GM18907 (cell line): ENCODE measurements at regions not wholly inside any gene's neighbourhood (a gene's known extent, or its start where the extent isn't known, plus 50 kb on each side); places are given as distances from the start of the nearest gene placed in this dataset.

Experiments
- ATAC-seq: cut with Tn5 transposase; IDR thresholded peaks from one replicate; pipeline ENCODE4 v1.9.1; 2021; ENCODE audit warnings: mild to moderate bottlenecking, moderate library complexity; ENCODE audit not compliant: unreplicated experiment

DNA sequence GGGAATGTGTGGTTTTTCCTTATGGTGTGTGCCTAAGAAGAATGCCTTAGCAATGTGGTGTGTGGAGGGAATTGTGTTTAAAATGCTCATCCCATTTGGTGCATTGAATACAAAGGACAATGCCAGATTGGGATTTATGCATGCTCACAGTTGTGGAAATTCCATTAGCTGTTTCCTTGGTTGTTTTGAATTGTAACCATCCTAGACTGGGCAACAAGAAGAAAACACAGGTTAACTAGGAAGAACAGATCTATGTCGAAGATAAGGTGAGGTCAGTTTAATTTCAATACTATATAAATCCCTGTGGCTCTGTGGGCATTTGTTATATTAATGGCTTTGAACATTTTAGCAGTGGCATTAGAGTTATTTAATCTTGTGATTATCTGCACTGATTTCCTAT is 266.8 kb downstream of the MAT2B start:
- no peak for ATAC-seq

DNA sequence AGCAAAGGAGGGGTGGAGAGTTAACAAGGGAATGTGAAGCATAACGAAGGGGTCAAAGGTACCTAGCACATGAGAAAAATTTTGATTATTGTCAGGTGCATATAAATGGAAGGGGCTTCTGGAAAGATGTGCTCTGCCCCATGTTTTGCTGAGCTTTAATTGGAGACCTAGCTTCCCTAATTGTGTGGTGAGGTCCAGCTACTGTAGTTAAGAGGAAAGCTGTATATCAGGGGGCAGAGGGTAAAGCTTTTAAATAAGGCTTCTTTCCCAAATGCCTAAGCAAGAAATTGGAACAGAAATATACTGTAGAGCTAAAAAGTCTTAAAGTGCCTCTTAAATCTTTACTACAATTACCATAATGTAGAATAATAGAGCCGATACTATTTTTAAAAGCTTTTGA is 267.2 kb downstream of the MAT2B start:
- no peak for ATAC-seq

DNA sequence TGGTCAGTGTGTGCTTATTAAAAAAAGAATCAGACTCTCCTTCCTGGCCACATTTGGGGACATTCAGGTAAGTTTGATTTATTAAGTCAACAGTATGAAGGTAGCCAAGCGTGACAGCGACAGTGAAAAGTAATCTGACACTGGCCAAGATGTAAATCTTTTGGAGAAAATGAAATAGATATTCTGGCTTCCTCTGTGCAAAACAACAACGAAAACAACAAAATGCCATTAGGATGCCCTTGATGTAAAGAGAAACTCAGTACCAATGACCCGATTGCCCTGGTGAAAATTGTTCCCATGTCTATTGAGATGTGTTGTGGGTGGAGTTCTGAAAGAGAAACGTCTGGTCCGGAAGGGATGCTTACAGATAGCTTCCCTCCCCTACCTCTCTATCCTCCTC is 267.8 kb downstream of the MAT2B start:
- no peak for ATAC-seq

DNA sequence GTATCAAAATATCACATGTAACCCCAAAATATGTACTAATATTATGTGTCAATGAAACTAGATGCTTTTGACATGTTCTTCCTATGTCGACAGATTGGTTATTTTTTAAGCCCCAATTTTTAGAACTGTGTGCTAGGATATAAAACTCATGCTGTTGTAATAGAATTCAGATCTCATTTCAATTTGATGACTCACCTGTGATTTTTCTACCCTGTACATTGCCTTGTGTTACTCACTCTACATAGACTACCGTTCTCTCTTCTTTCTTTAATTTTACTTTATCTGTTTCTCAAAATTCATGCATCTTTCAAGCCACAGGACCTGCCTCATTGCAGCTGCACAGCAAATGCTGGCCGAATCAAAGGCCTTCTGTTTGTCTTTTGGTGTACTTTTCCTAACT is 284.5 kb downstream of the MAT2B start:
- ATAC-seq: no peak

DNA sequence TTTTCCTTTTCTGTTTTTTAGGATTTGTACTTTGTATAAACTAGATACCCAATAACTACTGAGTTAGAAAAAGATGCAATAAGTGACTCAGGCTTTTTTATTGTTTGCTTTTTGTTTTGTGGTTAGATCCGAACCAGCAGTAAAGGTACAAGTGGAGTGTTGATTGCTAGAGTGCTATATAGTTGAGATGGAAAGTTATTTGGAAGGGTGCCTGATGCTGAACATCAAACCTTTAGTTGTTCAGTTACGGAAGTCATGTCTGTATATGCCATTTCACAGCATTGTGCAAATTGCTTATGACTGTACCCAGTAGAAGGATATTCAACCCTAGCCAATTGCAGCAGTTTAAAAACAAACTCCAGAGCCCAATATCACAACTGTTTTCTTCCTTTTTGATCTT is 285.1 kb downstream of the MAT2B start:
- ATAC-seq: no peak

DNA sequence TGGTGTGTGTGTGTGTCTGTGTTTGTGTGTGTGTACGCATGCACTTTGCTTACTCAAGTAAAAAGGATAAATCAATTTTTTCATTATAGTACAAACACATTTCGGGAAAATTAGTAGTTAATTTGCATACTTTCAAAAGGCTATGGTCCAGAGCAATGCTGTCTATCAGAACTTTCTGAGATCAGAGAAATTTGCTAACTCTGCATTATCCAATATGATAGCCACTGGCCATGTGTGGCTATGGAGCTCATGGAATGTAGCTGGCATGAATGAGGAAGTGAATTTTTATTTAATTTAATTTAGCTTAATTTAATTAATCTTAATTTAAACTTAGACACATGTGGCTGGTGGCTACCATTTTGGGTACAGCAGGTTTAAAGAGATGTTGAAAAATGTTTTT is 289.6 kb downstream of the MAT2B start:
- ATAC-seq: no peak

DNA sequence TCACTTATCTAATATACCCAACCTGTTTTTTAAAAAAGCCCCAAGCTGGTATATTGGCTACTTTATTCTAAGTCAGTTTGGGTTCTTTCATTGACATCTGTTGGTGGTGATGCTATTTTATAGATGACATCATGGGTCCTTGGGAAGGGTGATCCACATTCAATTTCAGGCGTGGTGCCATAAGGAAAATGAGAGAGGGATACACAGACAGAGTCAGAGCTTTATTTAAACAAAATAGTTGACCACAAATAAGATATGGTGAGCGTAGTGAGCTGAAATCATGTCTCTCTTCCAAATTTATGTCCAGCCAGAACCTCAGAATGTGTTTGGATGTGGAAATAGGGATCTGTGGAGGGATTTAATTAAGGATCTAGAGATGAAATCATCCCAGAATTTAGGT is 302.4 kb downstream of the MAT2B start:
- ATAC-seq: no peak

DNA sequence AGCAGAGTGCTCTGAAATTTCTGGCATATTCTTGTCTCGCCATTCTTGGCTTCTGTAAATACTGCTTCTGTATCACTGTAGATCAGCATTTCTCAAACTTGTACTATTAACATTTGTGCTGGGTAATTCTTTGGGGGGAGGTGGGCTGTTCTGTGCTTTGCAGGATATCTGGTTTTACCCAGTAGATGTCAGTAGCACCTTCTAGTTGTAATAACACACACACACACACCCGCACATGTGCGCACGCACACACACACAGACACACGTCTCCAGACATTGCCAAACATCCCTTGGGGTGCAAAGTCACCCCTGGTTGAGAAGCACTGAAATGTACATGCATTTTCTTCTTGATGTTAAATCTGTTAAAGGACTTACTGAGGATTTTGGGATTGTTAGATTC is 304.1 kb downstream of the MAT2B start:
- ATAC-seq: no peak

DNA sequence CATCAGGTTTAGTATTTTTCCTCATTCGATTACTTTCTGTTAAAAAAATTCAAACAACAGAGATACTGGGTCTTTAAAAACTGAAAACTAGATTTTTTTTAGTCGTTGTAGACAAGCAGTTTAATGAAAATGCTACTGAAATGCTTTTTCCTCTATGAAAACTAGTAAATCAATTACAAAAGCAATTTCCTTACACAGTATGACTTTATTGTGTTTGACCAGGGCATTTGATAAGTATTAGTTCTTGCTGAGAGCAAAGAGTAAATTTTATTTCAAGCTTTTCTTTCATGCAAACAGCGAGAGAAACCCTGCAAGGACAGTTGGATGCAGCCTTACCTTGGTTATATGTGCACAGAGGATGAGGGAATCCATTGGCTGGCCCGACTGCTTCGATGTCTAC is 308.5 kb downstream of the MAT2B start:
- ATAC-seq: no peak

DNA sequence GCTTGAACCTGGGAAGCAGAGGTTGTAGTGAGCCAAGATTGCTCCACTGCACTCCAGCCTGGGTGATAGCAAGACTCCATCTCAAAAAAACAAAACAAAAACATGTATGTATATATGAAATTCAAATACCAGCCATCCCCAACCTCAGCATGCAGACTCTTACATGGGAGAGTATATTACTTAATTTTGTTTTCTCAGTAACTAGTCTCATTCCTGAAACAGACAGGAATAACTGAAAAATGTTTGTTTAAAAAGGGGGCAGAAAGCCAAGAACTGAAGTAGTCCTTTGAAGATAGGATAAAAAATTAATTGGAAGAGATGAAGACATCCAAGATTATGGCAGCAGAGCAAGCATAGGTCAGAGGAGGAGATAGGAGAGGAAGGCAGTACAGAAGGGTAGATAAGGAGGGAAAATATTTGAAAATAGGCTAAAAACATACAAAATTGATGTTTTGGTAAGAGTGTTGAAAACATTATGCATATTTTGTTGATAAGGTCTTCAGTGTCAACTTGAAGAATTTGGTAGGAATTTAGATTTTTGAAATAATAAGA is 309.9 kb downstream of the MAT2B start:
- ATAC-seq: no peak

DNA sequence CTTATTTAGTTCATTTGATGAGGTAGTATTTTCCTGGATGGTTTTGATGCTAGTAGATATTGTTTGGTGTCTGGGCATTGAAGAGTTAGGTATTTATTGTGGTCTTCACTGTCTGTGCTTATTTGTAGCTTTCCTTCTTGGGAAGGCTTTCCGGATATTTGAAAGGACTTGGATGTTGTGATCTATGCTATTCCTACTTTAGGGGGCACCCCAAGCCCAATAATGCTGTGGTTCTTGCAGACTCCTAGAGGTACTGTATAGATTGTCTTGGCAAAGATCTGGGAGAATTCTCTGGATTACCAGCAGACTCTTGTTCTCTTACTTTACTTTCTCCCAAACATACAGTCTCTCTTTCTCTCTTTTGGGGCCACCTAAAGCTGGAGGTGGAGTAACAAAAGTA is 315.7 kb downstream of the MAT2B start:
- no peak for ATAC-seq

DNA sequence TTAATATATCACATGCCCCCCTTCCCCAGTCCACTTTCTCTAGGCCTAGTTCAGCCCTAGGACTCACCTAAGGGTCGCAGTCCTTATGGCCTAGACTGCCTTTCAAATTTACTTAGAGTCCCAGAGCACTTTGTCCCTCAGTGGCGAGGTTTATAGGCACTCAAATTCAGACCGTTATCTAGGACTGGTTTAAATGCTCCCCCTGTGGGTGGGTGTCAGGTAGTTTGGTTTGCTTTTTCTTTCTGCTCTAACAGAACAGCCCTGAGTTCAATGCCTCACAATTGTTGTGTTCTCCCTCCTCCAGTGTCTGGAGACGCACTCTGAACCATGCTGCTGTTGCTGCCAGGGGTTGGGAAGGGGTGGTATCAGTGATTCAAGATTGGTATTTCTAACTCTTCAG is 317.1 kb downstream of the MAT2B start:
- ATAC-seq: no peak

DNA sequence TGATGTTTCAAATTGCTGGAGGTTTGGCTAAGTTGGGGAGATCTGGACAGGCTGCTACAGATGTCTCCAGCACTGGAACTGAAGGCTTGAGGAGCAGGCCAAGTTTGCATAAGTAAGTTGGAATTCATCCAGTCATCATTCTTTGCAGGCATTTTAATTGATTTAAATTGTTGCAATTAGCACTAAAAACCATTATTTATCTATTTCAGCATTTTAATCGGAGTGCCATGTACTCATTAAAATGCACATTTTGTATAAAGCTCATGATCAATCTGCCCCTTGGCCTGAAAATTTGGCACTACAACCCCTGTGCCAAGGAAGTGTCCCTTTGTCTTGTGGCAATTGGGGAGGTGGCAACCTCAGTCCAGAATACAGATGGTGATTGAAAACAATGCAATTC is 320.2 kb downstream of the MAT2B start:
- no peak for ATAC-seq

DNA sequence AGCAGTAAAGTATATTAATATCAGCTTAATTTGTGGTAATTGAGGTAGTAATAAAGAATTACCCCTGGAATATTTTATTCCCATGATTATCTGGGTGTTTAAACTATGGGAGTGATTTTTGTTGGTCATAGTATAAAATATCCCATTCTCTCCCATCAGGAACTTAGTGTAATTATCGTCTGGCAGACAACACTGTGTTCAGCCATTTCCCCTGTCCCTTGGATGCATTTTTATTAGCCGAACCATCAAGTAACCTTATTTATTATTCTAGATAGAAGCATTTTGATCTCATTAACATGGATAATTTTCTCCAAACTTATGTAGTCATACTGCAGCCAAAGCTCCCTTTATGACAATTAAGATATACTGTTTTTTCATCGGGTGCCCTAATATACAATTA is 320.8 kb downstream of the MAT2B start:
- ATAC-seq: no peak

DNA sequence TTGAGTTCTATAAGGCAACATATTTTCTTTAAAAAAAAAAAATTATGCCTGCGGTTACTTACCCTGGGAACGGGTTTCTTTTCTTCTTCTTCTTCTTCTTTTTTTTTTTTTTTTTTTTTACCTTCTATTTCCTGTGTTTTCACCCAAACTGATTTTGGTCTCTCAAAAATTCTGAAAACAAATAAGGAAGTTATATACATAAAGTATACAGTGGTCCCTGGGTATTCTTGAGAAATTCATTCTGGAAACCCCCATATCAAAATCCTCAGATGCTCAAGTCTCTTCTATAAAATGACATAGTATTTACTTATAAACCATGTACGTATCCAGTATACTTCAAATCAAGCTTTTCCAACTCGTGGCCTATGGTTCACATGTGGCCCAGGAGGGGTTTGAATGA is 326.7 kb downstream of the MAT2B start:
- ATAC-seq: no peak

DNA sequence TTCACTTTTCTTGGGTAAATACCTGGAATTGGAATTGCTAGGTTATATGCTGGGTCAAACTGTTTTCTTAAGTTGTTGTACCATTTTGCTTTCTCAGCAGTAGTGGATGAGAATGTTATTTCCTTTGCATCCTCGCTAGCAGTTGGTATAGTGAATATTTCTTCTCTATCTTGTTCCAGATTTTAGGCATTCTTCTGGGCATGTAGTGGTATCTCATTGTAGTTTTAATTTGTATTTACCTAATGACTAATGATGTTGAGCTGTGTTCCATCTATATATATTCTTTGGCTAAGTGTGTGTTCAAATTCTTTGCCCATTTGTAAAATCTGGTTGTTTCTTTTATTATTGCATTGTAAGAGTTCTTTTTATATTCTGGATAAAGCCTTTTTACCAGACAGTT is 333.3 kb downstream of the MAT2B start:
- no peak for ATAC-seq

DNA sequence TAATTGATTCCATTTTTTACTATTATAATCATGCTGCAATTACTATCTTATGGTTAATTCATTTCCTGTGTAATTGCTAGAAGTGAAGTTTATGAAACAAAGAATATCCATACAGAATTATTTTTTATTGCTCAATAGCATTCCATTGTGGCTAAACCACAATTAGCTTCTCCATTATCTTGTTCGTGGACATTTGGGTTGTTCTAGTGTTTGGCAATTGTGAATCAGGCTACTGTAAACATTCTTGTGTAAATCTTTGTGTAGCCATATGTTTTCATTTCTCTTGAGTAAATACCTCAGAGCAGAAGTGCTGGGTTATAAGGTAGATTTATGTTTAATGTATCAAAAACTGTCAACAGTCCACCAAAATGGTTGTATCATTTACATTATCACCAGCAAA is 341.1 kb downstream of the MAT2B start:
- ATAC-seq: no peak

DNA sequence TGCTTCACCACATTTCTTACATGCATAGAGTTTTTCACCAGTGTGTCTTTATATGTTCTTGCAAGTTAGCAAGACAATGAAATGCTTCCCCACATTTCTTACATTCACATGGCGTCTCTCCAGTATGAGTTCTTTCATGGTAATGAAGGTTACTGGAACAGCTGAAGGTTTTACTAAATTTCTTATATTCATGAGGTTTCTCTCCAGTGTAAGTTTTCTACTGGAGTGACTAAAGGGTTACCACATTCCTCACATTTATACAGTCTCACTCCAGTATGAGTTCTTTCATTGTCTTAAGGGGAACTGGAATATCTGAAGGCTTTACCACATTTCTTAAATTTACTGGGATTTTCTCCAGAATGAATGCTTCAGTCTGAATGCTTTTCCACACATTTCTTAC is 350.3 kb downstream of the MAT2B start:
- no peak for ATAC-seq

DNA sequence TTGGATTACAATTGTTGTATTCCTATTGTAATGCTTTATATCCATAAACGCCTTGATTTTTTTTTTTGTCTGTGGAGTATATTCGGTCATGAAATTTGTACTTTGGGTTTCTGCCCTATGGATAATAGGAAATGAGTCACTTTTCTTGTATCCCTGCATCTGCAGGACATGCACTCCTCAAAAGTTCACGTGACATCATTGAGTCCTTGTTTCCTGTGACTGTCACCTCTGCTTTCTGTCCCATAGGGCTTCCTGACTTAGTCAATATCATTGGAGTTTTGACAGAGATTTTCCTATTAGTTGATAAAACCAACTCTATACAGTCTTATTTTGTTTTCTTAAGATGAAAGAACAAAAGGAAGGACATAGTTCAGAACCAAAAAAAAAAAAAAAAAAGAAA is 356.3 kb downstream of the MAT2B start:
- no peak for ATAC-seq

DNA sequence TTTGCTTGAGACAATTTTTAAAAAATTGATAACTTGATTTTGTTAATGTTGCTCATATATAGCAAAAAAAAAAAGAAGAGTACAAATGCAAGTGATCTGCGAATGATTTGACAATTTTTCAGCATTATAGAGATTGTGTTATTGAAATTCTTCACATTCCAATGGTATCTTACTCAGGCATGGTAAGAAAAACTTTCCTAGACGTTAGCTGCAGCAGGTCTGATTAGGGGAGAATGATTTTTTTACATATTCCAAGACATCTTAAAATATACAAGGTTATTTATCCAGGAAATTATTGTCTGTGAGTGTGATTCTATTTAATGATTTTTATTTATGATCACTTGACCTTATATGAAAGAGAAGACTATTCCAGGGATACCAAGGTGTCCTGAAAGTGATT is 361.9 kb downstream of the MAT2B start:
- ATAC-seq: no peak

DNA sequence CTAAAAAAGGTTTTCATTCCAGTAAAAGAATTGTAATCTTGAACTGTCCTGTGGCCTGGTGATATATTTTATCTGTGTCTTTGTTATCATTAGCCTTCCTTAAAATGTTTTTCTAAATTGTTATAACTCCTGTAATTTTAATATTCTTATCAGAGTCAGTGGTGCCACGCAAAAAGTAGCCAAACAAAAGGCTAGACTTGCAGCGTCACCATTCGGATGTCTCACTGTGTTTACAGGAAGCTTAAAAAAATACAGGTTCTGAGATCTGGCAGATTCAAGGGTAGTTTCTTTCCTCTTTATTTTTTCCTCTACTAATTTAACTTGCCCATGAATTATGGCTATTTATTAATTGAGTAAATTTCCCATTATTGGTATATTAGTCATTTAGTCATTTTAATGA is 362.3 kb downstream of the MAT2B start:
- no peak for ATAC-seq

DNA sequence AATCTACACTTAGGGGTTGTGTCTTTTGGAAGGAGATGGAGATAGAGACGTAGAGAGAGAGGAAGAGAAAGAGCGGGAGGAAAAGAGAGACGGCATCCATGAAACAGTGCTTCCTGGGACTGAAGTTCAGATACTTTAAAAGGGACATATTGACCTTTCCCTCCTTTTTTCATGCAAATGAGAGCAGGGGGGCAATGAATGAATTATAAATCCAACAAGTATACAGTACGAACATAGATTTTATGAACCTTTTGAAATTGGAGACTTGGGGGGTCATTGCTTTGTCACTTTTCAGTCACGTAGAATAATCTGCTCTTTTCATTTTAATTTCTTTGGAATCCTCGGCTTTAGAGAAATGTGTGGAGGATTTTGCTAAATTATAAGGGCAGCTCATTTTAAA is 364.2 kb downstream of the MAT2B start:
- ATAC-seq: no peak

DNA sequence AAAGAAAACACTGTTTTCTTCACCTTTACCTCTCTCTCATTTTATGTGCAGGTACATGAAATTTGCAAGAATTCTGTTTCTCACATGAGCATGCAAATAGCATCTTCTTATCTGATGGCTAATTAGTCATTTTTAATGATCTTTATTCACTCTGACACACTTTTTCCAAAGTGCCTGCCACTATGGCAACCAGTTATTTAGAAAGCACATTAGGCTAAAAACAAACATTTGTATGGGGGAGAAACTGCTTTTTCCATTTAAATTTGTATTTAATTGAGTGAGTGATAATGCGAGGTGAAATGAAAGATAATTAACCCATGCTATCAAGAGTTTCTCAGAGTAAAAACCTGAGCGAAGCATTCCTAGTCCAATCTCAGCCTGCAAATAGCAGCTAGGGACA is 365.0 kb downstream of the MAT2B start:
- ATAC-seq: no peak

DNA sequence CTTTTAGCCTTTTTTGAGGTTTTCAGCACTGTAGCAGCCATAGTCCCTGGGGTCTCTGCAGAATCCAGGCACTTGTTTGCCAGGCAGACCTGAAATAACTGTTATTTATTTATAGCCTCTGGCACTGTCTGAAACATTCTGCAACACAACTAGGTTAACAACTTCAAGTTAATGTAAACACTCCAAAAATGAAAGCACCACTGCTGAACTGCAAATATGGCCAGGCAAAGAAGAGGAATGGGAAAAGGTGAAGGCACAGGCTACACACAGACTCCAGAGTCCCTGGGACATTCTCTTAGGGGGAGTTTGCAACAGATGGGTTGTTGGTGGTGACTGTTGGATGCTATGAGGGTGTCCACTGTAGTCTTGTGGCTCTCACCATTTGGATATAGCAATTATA is 369.0 kb downstream of the MAT2B start:
- no peak for ATAC-seq
